Activated T-cell treated with anti-CD3 and anti-CD28 coated beads for 48 hours (primary cell): ENCODE measurements at regions not wholly inside any gene's neighbourhood (a gene's known extent, or its start where the extent isn't known, plus 50 kb on each side); places are given as distances from the start of the nearest gene placed in this dataset.

Experiments
- DNase-seq: peaks from one replicate; pipeline ENCODE4 v3.0.0-alpha.2; 2020; ENCODE audit warnings: low read depth

- no peak for DNase-seq
These were observed 410.0 kb upstream of the SOX9 start for GRCh38 chr17:71710816-71711215.

GRCh38 chr17:71713846-71714245 is 407.0 kb upstream of the SOX9 start:
- no peak for DNase-seq

- DNase-seq: no peak
These were observed 396.5 kb upstream of the SOX9 start for GRCh38 chr17:71724339-71724738.

- DNase-seq: no peak
These were observed 395.0 kb upstream of the SOX9 start for GRCh38 chr17:71725811-71726210.

GRCh38 chr17:71726341-71726740 is 394.5 kb upstream of the SOX9 start:
- no peak for DNase-seq

- no peak for DNase-seq
These were observed 393.5 kb upstream of the SOX9 start for GRCh38 chr17:71727292-71727691.

- no peak for DNase-seq
These were observed 393.1 kb upstream of the SOX9 start for GRCh38 chr17:71727723-71728122.

- DNase-seq: no peak
These were observed 389.9 kb upstream of the SOX9 start for GRCh38 chr17:71730871-71731270.

GRCh38 chr17:71735893-71736292 is 384.9 kb upstream of the SOX9 start:
- no peak for DNase-seq

- DNase-seq: no peak
These were observed 380.0 kb upstream of the SOX9 start for GRCh38 chr17:71740866-71741265.

GRCh38 chr17:71741836-71742235 is 379.0 kb upstream of the SOX9 start:
- DNase-seq: no peak

- no peak for DNase-seq
These were observed 371.9 kb upstream of the SOX9 start for GRCh38 chr17:71748872-71749271.

GRCh38 chr17:71753070-71753469 is 367.8 kb upstream of the SOX9 start:
- no peak for DNase-seq

- no peak for DNase-seq
These were observed 363.7 kb upstream of the SOX9 start for GRCh38 chr17:71757156-71757555.

GRCh38 chr17:71757956-71758355 is 362.9 kb upstream of the SOX9 start:
- no peak for DNase-seq

- DNase-seq: no peak
These were observed 361.3 kb upstream of the SOX9 start for GRCh38 chr17:71759422-71760060.

GRCh38 chr17:71760062-71760720 is 360.6 kb upstream of the SOX9 start:
- no peak for DNase-seq

- no peak for DNase-seq
These were observed 358.3 kb upstream of the SOX9 start for GRCh38 chr17:71762526-71762925.

- DNase-seq: no peak
These were observed 356.3 kb upstream of the SOX9 start for GRCh38 chr17:71764505-71764904.

- no peak for DNase-seq
These were observed 355.4 kb upstream of the SOX9 start for GRCh38 chr17:71765437-71765836.

GRCh38 chr17:71769850-71770249 is 351.0 kb upstream of the SOX9 start:
- no peak for DNase-seq

GRCh38 chr17:71777048-71777640 is 343.7 kb upstream of the SOX9 start:
- DNase-seq: no peak

GRCh38 chr17:71779482-71779881 is 341.3 kb upstream of the SOX9 start:
- no peak for DNase-seq

- DNase-seq: no peak
These were observed 340.2 kb upstream of the SOX9 start for GRCh38 chr17:71780596-71780995.
